Adrenal gland (tissue), 9 donors: ENCODE measurements at regions not wholly inside any gene's neighbourhood (a gene's known extent, or its start where the extent isn't known, plus 50 kb on each side); places are given as distances from the start of the nearest gene placed in this dataset.
A peak's percentile ranks its signal among the peaks of the same experiment; 100 is the strongest.

ENCODE experiments used
- DNase-seq, 7 donors: peaks; one replicate each; pipeline ENCODE4 v3.0.0-alpha.2; 2019 to 2020
- H3K27ac ChIP-seq, 5 donors: fragments of 200-600 bp; sonication (generic) in 4 of 5; 1 replicate in 3 of 5; 2 replicates in 2 of 5; pipeline versions ENCODE4 v1.5.1 to v1.8.0; 2016 to 2020; ENCODE audit warnings: mild to moderate bottlenecking in 1 of 5
- H3K27me3 ChIP-seq: fragments of 200-600 bp; 2 replicates; pipeline ENCODE4 v1.8.0; 2021
- H3K36me3 ChIP-seq, 2 donors: fragments of 200-600 bp; replicated peaks in 1 of 2; 1 replicate in 1 of 2; 2 replicates in 1 of 2; pipeline versions ENCODE4 v1.5.1 to v1.8.0; 2018 to 2022
- H3K4me1 ChIP-seq, 2 donors: fragments of 200-600 bp; replicated peaks in 1 of 2; 1 replicate in 1 of 2; 2 replicates in 1 of 2; pipeline versions ENCODE4 v1.5.1 to v1.8.0; 2018 to 2021
- H3K4me3 ChIP-seq, 4 donors: fragments of 200-600 bp; sonication (generic) in 3 of 4; one replicate each; pipeline ENCODE4 v1.5.1; 2016 to 2018
- H3K9me3 ChIP-seq, 3 donors: fragments of 200-600 bp; sonication (generic) in 1 of 3; replicated peaks in 1 of 3; 1 replicate in 2 of 3; 2 replicates in 1 of 3; pipeline versions ENCODE4 v1.5.1 to v1.8.0; 2016 to 2021
- CTCF ChIP-seq, 6 experiments: fragments of 450-650 bp in 4 of 6; fragments of 200-600 bp in 2 of 6; sonication (generic) in 1 of 6; IDR thresholded peaks; 1 replicate in 5 of 6; 2 replicates in 1 of 6; pipeline versions ENCODE4 v1.5.1 to v1.8.0; 2016 to 2021; ENCODE audit warnings: antibody characterized with exemption in 6 of 6, mild to moderate bottlenecking in 2 of 6, moderate library complexity in 1 of 6
- POLR2A ChIP-seq, 2 donors: fragments of 450-650 bp; IDR thresholded peaks; one replicate each; pipeline ENCODE4 v1.6.1; 2017; ENCODE audit warnings: antibody characterized with exemption in 2 of 2, mild to moderate bottlenecking in 2 of 2, moderate library complexity in 1 of 2
- WGBS, 4 donors: extraction: QIAGEN DNeasy Blood & Tissue Kit in 2 of 4; methylation state at CpG; one replicate each; pipeline versions ENCODE4 v1.1.5 to v1.1.7; 2013 to 2017; 5-methylcytosine and 5-hydroxymethylcytosine counted together
- intact Hi-C, 2 donors: fragments of 100-400 bp; cut with DNase I; formaldehyde crosslinking; loops; one replicate each; pipeline versions ENCODE4 v1.14.1 to v1.15.0; 2022 to 2023
- donor health status: healthy with polysubstance abuse.
- donor health status: Bipolar disorder and iron deficiency.
- donor health status: DM: yes; HTN: yes; CAD: no.
- donor health status: DM: no; HTN: no; CAD: no.
- donor health status: DM: no; HTN: no; CAD: no.

GRCh38 chr13:106699311-106699710 lies 131.4 kb upstream of the ARGLU1 start:
- no peak for DNase-seq

GRCh38 chr13:106696719-106697118 lies 128.8 kb upstream of the ARGLU1 start:
- H3K27ac ChIP-seq = peak overlapping the region in 1 of 5 donors; percentile 22
- H3K4me1 ChIP-seq = no peaks in the 10 kb centered on the region
- no peaks in the 10 kb centered on the region for H3K9me3 ChIP-seq
- TF ChIP-seq CTCF (IDR thresholded peaks at IDR 0.05) (no peak), POLR2A (IDR thresholded peaks at IDR 0.05) (no peak)
- no peak overlapping the region for H3K4me3 ChIP-seq
- DNase-seq = no peak
- H3K27me3 ChIP-seq = no peaks in the 10 kb centered on the region
- H3K36me3 ChIP-seq = no peaks in the 10 kb centered on the region
- intact Hi-C loops = no loop called here
- 60 to 88% (median 74%) methylated on average over 2 of the region's 2 CpGs for WGBS, 4 donors

More at GRCh38 chr13:106699311-106699710, 131.4 kb upstream of the ARGLU1 start:
- no peak for TF ChIP-seq CTCF (IDR thresholded peaks at IDR 0.05)
- no peak for TF ChIP-seq POLR2A (IDR thresholded peaks at IDR 0.05)
- Histone ChIP-seq H3K27me3 (no peaks in the 10 kb centered on the region), H3K4me3 (no peak overlapping the region), H3K27ac (no peak overlapping the region), H3K9me3 (no peaks in the 10 kb centered on the region), H3K4me1 (no peaks in the 10 kb centered on the region), H3K36me3 (no peaks in the 10 kb centered on the region)
- WGBS, 4 donors = 67 to 72% (median 69%) methylated on average over 5 of the region's 5 CpGs
- intact Hi-C loops = no loop called here

GRCh38 chr13:106696140-106696539 lies 128.2 kb upstream of the ARGLU1 start:
- Histone ChIP-seq H3K4me1 (no peaks in the 10 kb centered on the region), H3K9me3 (no peaks in the 10 kb centered on the region), H3K4me3 (no peak overlapping the region), H3K36me3 (no peaks in the 10 kb centered on the region), H3K27me3 (no peaks in the 10 kb centered on the region), H3K27ac (peak overlapping the region in 1 of 5 donors; percentile 22)
- 86 to 94% (median 91%) methylated on average over 3 of the region's 3 CpGs for WGBS, 4 donors
- no peak for DNase-seq
- TF ChIP-seq POLR2A (IDR thresholded peaks at IDR 0.05) (no peak), CTCF (IDR thresholded peaks at IDR 0.05) (no peak)
- intact Hi-C loops = no loop called here

GRCh38 chr13:106695139-106695538 lies 127.2 kb upstream of the ARGLU1 start:
- TF ChIP-seq CTCF (IDR thresholded peaks at IDR 0.05) (no peak), POLR2A (IDR thresholded peaks at IDR 0.05) (no peak)
- no peaks in the 10 kb centered on the region for H3K9me3 ChIP-seq
- no peaks in the 10 kb centered on the region for H3K36me3 ChIP-seq
- H3K27ac ChIP-seq = no peak overlapping the region
- H3K27me3 ChIP-seq = no peaks in the 10 kb centered on the region
- no peak overlapping the region for H3K4me3 ChIP-seq
- intact Hi-C loops = no loop called here
- no peaks in the 10 kb centered on the region for H3K4me1 ChIP-seq
- no peak for DNase-seq
